ENCODE measurements at regions not wholly inside any gene's neighbourhood (a gene's known extent, or its start where the extent isn't known, plus 50 kb on each side); places are given as distances from the start of the nearest gene placed in this dataset.
"Not testable (repeated sequence)": the region's sequence is repeated elsewhere in the genome, so short reads cannot be mapped to it uniquely, and the experiment has no call there.

DNA sequence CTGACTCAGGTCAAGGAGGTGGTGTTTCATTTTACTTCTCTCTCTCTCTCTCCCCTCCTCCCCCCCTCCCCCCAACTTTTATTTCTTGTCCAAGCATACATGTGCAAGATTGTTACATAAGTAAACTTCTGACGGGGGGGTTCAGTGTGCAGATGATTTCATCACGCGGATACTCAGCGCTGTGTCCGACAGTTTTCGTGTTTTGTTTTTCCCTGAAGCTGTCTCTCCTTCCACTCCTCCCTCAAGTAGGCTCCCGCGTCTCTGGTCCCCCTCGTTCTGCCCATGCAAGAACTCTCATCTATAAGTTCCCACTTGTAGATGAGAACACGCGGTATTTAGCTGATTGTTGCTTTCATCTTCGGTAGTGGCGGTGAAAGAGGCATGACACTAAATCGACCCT, 111.0 kb upstream of the ANKRD30BL start:
- H3K9me3 ChIP-seq (ENCODE audit: control insufficient read depth, low read depth, low read length), result no peaks in the 10 kb centered on the region
- no peaks in the 10 kb centered on the region for H3K27me3 ChIP-seq (ENCODE audit: control insufficient read depth, extremely low read depth, insufficient read depth, low read length)
- no peak overlapping the region for H3K4me2 ChIP-seq (ENCODE audit: control insufficient read depth, extremely low read depth, insufficient read depth, low read depth, low read length)
- FAIRE-seq (no peak), DNase-seq (ENCODE audit: low read depth, low spot score) (no peak)
- no peaks in the 10 kb centered on the region for H4K20me1 ChIP-seq (ENCODE audit: control insufficient read depth, extremely low read depth, insufficient read depth, low read length)
- H3K9ac ChIP-seq (ENCODE audit: control insufficient read depth, extremely low read depth, insufficient read depth, low read length), result no peak overlapping the region
- no peak overlapping the region for H3K27ac ChIP-seq (ENCODE audit: control insufficient read depth, insufficient read depth, low read length)
- peaks cover 2% of the 10 kb centered on the region for H3K4me1 ChIP-seq (ENCODE audit: control insufficient read depth, extremely low read depth, insufficient read depth, low read length)
- no peak for TF ChIP-seq EZH2 (IDR thresholded peaks at IDR 0.05; ENCODE audit: low read length)
- TF ChIP-seq, protein P1, sequence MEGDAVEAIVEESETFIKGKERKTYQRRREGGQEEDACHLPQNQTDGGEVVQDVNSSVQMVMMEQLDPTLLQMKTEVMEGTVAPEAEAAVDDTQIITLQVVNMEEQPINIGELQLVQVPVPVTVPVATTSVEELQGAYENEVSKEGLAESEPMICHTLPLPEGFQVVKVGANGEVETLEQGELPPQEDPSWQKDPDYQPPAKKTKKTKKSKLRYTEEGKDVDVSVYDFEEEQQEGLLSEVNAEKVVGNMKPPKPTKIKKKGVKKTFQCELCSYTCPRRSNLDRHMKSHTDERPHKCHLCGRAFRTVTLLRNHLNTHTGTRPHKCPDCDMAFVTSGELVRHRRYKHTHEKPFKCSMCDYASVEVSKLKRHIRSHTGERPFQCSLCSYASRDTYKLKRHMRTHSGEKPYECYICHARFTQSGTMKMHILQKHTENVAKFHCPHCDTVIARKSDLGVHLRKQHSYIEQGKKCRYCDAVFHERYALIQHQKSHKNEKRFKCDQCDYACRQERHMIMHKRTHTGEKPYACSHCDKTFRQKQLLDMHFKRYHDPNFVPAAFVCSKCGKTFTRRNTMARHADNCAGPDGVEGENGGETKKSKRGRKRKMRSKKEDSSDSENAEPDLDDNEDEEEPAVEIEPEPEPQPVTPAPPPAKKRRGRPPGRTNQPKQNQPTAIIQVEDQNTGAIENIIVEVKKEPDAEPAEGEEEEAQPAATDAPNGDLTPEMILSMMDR (optimal IDR thresholded peaks at IDR 0.05 in 1 of 3, IDR thresholded peaks at IDR 0.05 in 1 of 3, conservative IDR thresholded peaks at IDR 0.05 in 1 of 3; ENCODE audit: extremely low read depth in 1 of 3, insufficient read depth in 2 of 3, low read length in 3 of 3), result no peak
- no peaks in the 10 kb centered on the region for H3K9me1 ChIP-seq (ENCODE audit: control insufficient read depth, extremely low read depth, insufficient read depth, low read length)
- H3K4me3 ChIP-seq (ENCODE audit: control insufficient read depth in 2 of 3, extremely low read depth in 1 of 3, insufficient read depth in 2 of 3, low read depth in 1 of 3, low read length in 3 of 3), result no peak overlapping the region
- no peaks in the 10 kb centered on the region for H3K79me2 ChIP-seq (ENCODE audit: control insufficient read depth, insufficient read depth, low read length)
- dilution Hi-C loops (cut with MboI; ENCODE audit: extremely low pct_ligation_motif_present, low sequenced_read_pairs), result no loop called here
- no peaks in the 10 kb centered on the region for H3K36me3 ChIP-seq (ENCODE audit: control insufficient read depth in 2 of 2, extremely low read depth in 1 of 2, insufficient read depth in 2 of 2, low read length in 2 of 2)
- no peak overlapping the region for H2AFZ ChIP-seq (ENCODE audit: control insufficient read depth, low read length)

DNA sequence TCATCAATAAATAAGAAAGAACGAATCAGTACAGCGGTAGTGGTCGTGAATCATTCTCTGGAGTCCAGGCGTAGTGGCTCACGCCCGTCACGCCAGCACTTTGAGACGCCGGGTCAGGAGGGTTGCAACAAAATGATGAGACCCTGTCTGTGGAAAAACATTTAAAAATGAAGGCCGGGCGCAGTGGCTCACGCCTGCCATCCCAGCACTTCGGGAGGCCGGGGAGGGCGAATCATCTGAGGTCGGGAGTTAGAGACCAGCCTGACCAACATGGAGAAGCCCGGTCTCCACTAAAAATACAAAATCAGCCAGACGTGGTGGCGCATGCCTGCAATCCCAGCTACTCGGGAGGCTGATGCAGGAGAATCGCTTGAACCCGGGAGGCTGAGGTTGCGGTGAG, 111.8 kb upstream of the ANKRD30BL start:
- H3K4me1 ChIP-seq (ENCODE audit: control insufficient read depth, extremely low read depth, insufficient read depth, low read length); H3K4me3 ChIP-seq (ENCODE audit: control insufficient read depth in 2 of 3, extremely low read depth in 1 of 3, insufficient read depth in 2 of 3, low read depth in 1 of 3, low read length in 3 of 3); FAIRE-seq; DNase-seq (ENCODE audit: low read depth, low spot score); H3K9me1 ChIP-seq (ENCODE audit: control insufficient read depth, extremely low read depth, insufficient read depth, low read length); H3K4me2 ChIP-seq (ENCODE audit: control insufficient read depth, extremely low read depth, insufficient read depth, low read depth, low read length); H2AFZ ChIP-seq (ENCODE audit: control insufficient read depth, low read length); H3K79me2 ChIP-seq (ENCODE audit: control insufficient read depth, insufficient read depth, low read length); H3K9me3 ChIP-seq (ENCODE audit: control insufficient read depth, low read depth, low read length); H3K27me3 ChIP-seq (ENCODE audit: control insufficient read depth, extremely low read depth, insufficient read depth, low read length); dilution Hi-C loops (cut with MboI; ENCODE audit: extremely low pct_ligation_motif_present, low sequenced_read_pairs); H3K36me3 ChIP-seq (ENCODE audit: control insufficient read depth in 2 of 2, extremely low read depth in 1 of 2, insufficient read depth in 2 of 2, low read length in 2 of 2); H3K9ac ChIP-seq (ENCODE audit: control insufficient read depth, extremely low read depth, insufficient read depth, low read length); H4K20me1 ChIP-seq (ENCODE audit: control insufficient read depth, extremely low read depth, insufficient read depth, low read length); H3K27ac ChIP-seq (ENCODE audit: control insufficient read depth, insufficient read depth, low read length): not testable (repeated sequence)

DNA sequence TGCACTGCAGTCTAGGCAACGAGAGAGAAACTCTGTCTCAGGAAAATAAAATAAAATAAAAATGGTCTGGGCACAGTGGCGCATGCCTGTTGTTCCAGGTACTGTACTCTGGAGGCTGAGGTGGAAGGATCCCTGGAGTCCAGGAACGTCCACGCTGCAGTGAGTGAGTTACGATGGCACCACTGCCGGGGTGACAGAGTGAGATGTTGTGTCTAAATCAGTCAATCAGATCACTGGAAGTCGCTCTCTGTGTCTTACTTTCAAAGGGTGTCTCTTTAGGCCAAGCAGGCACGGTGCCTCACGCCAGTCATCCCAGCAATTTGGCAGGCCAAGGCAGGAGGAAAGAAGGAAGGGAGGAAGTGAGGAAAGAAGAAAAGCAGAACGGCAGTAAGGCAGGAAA, 112.2 kb upstream of the ANKRD30BL start:
- Histone ChIP-seq H3K27ac (ENCODE audit: control insufficient read depth, insufficient read depth, low read length) (no peak overlapping the region), H3K27me3 (ENCODE audit: control insufficient read depth, extremely low read depth, insufficient read depth, low read length) (no peaks in the 10 kb centered on the region), H3K4me2 (ENCODE audit: control insufficient read depth, extremely low read depth, insufficient read depth, low read depth, low read length) (no peak overlapping the region), H3K9ac (ENCODE audit: control insufficient read depth, extremely low read depth, insufficient read depth, low read length) (no peak overlapping the region), H3K4me3 (ENCODE audit: control insufficient read depth in 2 of 3, extremely low read depth in 1 of 3, insufficient read depth in 2 of 3, low read depth in 1 of 3, low read length in 3 of 3) (no peak overlapping the region), H4K20me1 (ENCODE audit: control insufficient read depth, extremely low read depth, insufficient read depth, low read length) (no peaks in the 10 kb centered on the region), H3K36me3 (ENCODE audit: control insufficient read depth in 2 of 2, extremely low read depth in 1 of 2, insufficient read depth in 2 of 2, low read length in 2 of 2) (no peaks in the 10 kb centered on the region), H3K4me1 (ENCODE audit: control insufficient read depth, extremely low read depth, insufficient read depth, low read length) (no peaks in the 10 kb centered on the region), H3K9me1 (ENCODE audit: control insufficient read depth, extremely low read depth, insufficient read depth, low read length) (no peaks in the 10 kb centered on the region), H3K79me2 (ENCODE audit: control insufficient read depth, insufficient read depth, low read length) (no peaks in the 10 kb centered on the region), H2AFZ (ENCODE audit: control insufficient read depth, low read length) (no peak overlapping the region), H3K9me3 (ENCODE audit: control insufficient read depth, low read depth, low read length) (no peaks in the 10 kb centered on the region)
- TF ChIP-seq, protein P1 (optimal IDR thresholded peaks at IDR 0.05 in 1 of 3, IDR thresholded peaks at IDR 0.05 in 1 of 3, conservative IDR thresholded peaks at IDR 0.05 in 1 of 3; ENCODE audit: extremely low read depth in 1 of 3, insufficient read depth in 2 of 3, low read length in 3 of 3), result no peak
- TF ChIP-seq EZH2 (IDR thresholded peaks at IDR 0.05; ENCODE audit: low read length), result no peak
- DNase-seq (ENCODE audit: low read depth, low spot score) (no peak), FAIRE-seq (no peak)
- dilution Hi-C loops (cut with MboI; ENCODE audit: extremely low pct_ligation_motif_present, low sequenced_read_pairs), result no loop called here

All from keratinocyte (primary cell).